ENCODE measurements at regions not wholly inside any gene's neighbourhood (a gene's known extent, or its start where the extent isn't known, plus 50 kb on each side); places are given as distances from the start of the nearest gene placed in this dataset.
"Not testable (repeated sequence)": the region's sequence is repeated elsewhere in the genome, so short reads cannot be mapped to it uniquely, and the experiment has no call there.

DNA sequence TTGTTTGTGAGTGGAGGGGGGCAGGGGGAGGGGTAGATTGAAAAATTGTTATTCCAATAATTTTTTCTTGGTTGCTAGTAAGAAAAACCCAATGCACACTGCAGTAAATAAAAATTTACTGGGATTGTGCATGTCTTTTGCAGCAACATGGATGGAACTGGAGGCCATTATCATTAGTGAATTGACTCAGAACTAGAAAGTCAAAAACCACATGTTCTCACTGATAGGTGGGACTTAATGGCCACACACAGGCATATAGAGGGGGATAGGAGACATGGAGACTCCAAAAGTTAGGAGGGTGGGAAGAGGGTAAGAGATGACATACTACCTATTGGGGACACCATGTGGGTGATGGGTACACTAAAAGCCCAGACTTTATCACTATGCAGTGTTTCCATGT is 67.2 kb downstream of the BUB3 start:
- no peak for DNase-seq (ENCODE audit: low spot score)

DNA sequence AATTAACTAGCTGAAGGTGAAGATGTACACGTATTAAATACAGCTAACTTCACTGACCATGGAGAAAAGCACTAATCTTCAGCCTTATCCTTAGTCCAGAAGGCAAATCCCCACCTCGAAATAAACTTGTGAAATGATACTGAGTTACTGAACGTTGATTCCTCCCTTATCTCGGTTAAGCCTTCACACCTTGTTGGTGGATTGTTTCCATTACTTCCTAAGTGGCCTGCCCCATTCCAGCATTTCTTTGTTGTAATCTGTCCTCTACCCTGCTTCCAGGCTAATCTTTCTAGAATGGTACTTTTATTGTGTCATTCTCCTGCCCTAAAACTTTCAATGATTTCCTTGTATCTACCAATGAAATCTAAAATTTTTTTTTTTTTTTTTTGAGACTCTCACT is 68.6 kb downstream of the BUB3 start:
- DNase-seq (ENCODE audit: low spot score): no peak

DNA sequence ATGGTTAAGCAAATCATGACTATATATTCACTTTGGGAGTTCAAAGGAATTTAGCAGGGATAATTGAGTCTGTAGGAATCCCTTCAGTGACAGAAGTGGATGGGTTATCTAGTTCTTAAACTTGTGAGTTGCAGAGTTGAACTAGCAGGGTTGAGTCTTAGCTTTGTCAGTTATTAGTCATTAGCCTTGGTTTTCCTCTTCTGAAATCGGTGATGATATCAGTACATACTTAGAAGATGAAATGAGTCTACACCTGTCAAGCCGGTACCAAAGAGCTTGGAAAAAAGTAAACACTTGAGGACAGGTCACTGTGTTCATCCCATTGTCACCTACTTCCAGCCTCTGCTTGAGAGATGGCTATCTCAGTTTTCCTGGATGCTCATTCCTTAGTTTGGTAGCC is 73.5 kb downstream of the BUB3 start:
- DNase-seq (ENCODE audit: low spot score): no peak

DNA sequence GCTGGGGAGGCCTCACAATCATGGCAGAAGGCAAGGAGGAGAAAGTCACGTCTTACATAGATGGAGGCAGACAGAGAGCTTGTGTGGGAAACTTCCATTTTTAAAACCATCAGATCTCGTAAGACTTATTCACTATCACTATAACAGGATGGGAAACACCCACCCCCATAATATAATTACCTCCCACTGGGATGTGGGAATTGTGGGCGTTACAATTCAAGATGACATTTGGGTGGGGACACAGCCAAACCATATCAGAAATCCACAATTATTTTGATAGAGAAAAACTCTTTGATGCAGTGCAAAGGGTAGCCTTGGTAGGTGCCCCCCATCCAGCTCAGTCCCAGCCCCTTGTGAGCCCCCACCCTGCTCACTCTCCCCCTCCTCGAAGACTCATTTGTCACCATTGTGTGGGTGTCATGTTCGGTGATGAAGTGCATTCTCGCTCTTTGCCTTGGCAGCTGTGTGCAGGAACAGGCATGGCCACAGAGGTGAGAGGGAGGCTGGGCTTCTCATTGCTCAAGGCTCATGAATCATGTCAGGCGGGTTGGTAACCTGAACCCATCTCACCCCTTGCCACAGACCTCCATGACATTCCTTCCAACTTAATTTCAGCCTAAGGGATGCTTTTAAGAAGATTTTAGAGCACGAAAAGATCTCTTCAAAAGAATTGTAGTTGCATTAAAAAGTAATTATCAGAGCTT is 75.9 kb downstream of the BUB3 start:
- no peak for DNase-seq (ENCODE audit: low spot score)

DNA sequence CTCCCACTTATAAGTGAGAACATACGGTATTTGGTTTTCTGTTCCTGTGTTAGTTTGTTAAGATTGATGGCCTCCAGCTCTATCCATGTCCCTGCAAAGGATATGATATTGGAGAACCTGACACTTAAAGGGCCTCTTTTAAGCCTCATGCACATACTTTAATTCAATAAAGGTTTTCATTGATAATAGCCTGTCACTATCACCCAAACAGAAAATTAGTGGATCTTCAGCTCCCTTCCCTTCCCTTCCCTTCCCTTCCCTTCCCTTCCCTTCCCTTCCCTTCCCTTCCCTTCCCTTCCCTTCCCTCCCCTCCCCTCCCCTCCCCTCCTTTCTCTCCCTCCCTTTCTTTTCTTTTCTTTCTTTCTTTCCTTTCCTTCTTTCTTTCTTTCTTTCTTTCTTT is 78.7 kb downstream of the BUB3 start:
- DNase-seq (ENCODE audit: low spot score): not testable (repeated sequence)

DNA sequence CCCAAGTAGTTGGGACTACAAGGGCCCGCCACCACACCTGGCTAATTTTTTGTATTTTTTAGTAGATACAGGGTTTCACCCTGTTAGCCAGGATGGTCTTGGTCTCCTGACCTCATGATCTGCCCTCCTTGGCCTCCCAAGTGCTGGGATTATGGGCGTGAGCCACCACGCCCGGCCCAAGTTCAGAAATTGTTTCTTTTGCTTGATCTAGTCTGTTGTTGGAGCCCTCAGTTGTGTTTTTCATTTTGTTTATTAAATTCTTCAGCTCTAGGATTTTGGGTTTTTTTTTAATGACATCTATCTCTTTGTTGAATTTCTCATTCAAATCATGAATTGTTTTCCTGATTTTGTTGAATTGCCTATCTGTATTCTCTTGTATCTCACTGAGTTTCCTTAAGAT is 80.8 kb downstream of the BUB3 start:
- not testable (repeated sequence) for DNase-seq (ENCODE audit: low spot score)

DNA sequence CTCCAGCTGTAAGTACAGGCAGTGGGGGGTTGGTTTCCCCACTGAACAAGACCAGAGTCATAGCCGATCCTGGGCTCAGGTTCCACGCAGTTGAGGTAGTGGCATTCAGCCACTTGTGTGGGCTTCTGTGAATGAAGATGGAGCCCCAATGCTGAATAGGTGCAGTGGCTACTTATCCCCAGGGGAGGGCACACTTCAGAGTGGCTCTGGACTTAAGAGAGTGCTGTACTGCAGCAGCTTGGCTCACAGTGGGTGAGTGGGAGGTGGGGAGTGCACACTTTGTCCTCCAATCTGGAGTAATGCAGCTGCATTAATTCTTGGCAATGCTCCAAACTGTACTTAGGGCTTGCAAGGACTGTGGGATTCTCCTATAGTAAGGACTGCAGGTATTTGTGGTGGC is 81.9 kb downstream of the BUB3 start:
- DNase-seq (ENCODE audit: low spot score): no peak

DNA sequence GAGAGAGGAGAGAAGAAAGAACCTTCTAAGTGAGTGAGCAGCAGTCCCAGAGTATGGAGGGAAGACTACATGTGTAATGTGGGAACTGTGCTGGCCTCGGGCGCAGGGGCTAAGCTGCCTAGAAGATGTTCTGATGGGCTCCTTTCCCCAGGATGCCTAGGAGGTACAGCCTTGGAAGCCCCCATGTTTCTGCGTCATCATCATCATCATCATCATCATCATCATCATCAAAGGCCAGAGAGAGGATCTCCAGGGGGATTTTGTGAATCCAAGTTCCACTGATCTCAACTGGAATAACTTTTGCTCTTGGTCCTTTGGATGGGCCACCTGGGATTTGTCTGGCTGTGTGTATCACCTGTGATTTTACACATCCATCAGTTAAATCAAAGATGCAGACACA is 86.0 kb downstream of the BUB3 start:
- no peak for DNase-seq (ENCODE audit: low spot score)

DNA sequence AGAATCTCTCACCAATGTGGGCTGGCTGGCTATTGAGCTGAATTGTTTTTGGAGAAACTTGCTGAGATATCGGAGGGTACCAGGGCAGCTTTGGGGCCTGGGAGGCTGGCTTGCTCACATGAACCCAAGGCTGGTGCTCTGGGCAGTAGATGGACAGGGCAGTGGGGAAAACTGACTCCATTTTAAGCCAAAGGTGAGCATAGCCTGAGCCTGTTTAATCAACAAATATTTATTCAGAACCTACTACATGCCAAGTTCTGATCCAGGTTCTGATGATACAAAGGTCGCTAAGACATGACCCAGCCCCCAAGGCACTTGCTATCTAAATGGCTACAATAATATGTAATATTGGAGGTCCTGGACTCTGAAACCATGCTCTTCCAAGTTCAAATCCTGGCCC is 86.6 kb downstream of the BUB3 start:
- DNase-seq (ENCODE audit: low spot score): no peak

DNA sequence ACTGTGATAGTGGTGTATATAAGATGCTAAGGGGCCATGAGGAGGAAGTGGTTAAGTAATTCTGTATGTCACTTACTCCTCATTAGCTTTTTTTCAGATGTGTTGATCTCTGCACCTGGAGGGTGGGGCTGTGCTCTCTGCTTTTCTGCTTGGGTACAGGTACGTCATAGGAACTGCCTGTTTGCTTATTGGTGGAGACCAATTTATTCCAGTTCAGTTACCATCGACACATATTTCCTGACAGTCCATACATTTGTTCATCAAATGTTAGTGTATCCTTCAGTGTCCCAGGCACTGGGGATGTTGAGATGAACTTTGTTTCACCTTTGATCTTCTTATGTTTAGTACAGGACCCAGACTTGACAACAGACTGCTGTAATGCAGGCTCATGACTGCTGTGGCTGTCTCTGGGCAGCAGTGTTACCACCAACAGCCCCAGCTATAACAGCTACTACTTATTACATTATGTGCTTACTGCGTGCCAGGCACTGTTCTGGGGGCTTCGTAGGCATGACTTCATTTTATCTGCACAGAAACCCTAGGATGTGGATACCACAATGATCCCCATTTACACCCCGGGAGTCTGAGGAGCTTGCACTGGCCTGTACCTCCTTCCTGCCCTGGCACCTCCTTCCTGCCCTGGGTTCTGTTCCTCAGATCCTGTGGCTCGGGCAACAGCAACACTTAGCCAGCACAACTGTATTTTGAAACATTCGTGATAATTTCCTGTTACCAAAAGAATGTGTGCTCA is 87.4 kb downstream of the BUB3 start:
- no peak for DNase-seq (ENCODE audit: low spot score)

DNA sequence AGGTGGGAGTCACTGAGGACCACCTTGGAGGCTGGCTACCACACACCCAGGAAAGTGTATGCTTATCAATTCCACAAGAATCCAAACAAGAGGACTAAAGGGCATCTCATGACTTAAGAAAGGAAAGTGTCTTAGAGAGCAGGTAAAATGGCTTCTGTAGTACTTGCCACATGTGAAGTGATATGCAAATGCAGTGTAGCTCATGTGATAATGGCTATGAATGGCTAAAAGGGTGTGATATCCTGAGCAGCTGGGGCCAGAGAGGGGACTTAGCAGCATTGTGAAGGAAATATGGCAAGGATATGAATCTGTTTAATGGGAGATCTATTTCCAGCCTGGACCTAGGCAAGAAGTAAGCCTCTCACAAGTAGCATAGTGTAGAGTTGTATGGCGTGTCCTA is 90.5 kb downstream of the BUB3 start:
- no peak for DNase-seq (ENCODE audit: low spot score)

DNA sequence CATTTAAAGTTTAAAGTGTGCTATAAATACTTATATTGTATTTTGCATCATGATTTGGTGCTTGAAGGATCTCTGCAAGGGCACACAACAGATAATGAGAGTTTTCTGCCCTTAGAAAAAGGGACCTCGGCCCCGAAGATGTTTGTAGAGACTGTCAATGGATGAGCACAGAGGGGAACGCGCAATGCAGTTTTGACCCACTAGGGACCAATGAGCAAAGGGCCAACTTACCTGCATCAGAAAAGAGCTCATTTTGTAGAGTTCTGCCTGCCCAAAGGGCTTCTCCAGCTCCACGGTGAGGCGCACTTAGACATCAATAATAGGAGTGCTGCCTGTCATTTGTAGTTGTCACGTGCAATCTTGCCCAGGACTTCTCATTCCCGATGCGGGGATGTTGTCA is 91.1 kb downstream of the BUB3 start:
- no peak for DNase-seq (ENCODE audit: low spot score)

DNA sequence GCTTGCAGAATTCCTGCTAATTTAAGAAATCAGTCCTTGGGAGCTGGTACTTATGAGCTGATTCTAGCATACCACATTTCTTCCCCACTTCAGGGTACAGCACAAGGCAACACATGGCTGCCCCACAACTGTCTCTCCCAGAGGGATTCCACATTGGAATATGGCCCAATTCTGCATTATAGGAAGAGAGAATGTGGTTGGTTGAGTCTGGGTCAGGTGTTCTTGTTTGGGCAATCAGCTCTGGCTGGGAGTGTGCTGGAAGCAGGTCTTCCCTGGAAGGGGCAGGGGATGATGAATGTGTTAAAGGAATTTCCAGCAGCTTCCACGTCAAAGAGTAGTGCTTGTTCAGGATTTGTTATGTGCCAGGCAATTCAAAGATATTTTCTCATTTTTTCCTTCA is 95.7 kb downstream of the BUB3 start:
- no peak for DNase-seq (ENCODE audit: low spot score)

DNA sequence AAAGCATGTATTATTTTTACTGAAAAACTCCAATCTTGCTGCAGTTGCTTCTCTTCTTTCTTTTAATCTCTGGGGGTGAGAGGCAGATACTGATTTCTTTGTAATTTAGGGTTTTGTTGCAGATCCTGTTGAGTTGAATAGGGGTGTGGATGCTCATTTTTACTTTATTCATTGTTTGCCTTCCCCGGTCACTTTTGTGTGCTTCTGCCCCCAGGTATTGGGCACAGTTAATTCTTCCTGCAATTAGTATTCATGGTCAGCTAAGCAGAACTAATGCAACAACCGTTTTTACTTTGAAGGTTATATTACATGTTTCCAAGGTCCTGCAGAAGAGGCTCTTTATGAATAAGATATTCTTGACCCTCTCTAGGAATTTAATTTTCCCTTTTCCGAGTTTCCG is 96.4 kb downstream of the BUB3 start:
- no peak for DNase-seq (ENCODE audit: low spot score)

DNA sequence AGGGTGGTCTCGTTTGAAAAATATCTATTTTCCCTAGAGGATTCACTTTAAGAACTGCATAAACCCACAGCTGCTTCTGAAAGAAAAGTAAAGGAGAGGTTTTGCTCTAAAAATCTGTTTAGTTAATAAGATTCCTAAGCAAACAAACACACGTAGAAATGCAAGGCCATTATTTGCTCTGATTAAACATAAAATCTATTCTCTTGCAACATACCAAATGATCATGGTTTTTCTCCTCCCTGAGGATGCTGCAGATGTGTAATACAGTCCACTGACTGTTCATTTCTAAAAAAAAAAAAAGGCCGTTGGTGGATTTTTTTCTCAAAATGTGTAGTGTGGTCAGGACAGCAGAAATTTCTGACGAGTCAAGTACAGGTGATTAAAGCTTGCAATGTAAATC is 98.6 kb downstream of the BUB3 start:
- DNase-seq (ENCODE audit: low spot score): no peak

DNA sequence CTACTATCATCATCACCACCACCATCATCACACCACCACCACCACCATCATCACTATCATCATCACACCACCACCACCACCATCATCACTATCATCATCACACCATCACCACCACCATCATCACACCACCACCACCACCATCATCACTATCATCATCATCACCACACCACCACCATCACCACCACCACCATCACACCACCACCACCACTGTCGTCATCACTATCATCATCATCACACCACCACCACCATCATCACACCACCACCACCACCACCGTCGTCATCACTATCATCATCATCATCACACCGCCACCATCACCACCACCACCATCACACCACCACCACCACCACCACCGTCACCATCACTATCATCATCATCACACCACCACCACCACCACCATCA is 100.1 kb downstream of the BUB3 start:
- not testable (repeated sequence) for DNase-seq (ENCODE audit: low spot score)

DNA sequence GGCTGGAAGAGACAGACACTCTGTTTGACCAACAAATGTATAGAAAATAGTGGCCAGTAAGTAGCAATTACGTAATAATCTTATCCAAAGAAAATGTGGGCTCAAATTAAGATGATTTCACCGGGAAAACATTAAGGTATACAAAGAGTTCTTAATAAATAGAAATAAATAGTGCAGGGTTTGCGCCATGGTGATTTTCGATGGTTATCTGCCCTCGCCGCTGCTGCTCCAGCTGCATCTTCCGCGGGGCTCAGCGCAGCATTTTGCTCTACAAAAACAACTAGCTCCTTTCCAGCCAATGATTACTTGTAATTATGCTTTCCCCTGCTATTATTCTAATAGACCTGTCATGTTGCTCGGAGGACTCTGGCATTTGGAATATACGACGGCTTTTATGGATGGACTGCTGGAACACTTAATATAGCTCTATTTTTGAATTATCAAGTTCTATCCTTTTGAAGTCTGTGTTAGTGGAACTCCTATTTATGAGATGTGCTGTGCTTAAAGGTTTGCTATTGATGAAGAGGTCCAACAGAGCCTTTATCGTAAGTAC is 103.8 kb downstream of the BUB3 start:
- DNase-seq (ENCODE audit: low spot score): no peak

DNA sequence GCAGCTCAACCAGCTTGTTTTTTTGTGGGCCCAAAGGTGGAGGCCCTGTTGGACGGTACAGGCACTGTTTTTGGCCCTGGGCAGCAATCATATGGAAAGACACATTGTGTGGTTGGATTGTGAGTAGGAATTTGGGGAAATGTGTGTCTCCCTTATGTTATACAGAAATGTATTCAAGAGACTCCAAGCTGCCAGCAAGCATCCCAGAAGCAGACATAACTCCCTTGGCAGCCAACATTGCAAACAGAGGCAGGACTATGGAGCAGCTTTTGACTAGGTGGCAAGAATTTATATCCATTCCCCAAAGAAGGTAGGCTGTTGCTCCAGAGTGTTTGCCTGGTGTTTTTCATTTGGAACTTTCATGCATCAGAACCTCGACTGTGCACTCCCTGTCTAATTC is 104.9 kb downstream of the BUB3 start:
- DNase-seq (ENCODE audit: low spot score): no peak

DNA sequence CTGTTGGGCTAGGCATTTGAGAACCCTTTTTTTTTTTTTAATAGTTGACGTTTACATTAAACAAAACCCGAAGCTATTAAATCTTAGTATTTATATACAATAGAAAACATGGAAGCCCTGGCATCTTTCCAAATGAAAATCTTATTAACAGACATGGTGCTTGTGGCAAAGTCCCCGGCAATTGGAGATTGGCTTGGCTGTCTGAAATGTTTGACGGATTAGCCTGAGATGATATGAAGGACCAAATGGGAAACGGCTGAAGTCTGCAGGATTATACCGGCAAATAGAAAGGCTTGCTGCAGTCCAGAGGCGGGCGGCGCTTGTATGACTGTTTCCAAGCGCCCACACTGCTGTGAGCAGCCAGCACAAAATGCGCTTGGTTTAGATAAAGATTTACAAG is 105.6 kb downstream of the BUB3 start:
- no peak for DNase-seq (ENCODE audit: low spot score)

DNA sequence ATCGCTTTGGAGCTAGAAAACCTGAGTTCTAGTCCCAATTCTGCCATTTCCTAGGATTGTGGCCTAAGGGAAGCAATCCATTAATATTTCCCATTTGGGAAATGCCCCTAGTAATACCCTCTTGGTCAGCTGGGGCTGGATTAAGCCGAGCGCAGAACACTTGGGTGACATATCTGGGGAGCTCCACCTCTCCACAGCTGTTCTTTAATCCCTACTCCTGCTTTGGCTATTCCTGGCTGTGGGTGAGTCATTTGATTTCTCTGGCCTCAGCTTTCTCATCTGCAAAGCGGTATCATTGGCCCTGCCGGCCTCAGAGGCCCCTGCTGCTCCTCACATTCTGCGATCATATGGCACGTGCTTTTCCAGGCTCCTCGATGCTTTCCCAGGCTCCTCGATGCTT is 108.3 kb downstream of the BUB3 start:
- DNase-seq (ENCODE audit: low spot score): no peak

DNA sequence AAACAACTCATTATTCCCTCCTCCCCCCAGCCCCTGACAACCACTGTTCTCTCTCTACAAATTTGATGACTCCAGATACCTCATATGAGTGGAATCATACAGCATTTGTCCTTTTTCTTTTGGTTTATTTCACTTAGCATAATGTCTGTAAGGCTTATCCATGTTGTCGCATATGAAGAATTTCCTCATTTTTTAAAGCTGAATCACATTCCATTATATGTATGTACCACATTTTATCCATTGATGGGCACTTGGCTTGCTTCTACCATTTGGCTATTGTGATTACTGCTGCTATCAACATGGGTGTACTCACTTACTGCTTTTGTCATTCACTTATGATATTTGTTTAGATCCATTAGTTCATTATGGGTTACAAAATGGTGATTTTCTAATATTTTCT is 112.8 kb downstream of the BUB3 start:
- no peak for DNase-seq (ENCODE audit: low spot score)

DNA sequence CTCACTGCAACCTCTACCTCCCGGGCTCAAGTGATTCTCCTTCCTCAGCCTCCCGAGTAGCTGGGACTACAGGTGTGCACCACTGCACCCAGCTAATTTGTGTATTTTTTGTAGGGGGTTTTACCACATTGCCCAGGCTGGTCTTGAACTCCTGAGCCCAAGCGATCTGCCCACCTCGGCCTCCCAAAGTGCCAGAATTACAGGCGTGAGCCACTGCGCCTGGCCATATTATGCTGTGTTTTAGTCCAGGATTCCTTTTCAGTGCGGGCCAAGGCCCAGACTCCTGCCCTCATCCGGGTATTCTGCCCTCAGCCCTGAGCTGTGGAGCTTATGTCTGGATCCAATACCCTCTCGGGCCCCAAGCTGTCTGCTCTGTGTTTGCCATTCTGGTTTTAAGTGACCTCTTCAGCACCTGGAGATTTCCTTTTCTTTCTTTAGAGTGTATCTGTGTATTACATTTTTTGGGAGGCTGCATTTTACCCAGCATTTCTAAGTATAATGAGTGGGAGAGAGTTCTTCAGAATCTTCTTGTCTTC is 114.9 kb downstream of the BUB3 start:
- DNase-seq (ENCODE audit: low spot score): no peak

DNA sequence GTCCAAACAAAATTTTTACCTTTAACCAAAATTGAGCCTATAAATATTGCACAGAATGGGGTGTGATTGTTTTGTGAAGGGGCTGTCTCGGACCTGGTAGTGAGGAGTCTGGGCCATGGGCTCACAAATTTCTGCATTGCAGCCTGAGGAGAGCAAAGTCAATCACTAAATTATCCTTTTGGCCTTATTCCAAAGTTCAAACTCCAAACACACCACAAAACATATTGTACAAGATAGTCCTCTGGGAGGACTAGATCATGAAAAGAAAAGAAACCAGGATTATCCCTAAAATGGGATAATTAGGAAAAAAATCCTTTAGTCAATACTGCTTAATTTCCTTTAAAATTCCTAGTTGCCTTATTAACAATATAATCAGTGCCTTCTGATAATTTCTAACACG is 115.5 kb downstream of the BUB3 start:
- DNase-seq (ENCODE audit: low spot score): no peak
